Spinal cord (tissue), 9 donors: ENCODE measurements at regions not wholly inside any gene's neighbourhood (a gene's known extent, or its start where the extent isn't known, plus 50 kb on each side); places are given as distances from the start of the nearest gene placed in this dataset.
"Not testable (repeated sequence)": the region's sequence is repeated elsewhere in the genome, so short reads cannot be mapped to it uniquely, and the experiment has no call there.

Experiments
- DNase-seq, 6 donors: peaks; one replicate each; pipeline versions ENCODE4 v3.0.0 to v3.0.0-alpha.2; 2013 to 2015; ENCODE audit warnings: low spot score in 6 of 6, low read depth in 4 of 6
- H3K27ac ChIP-seq: one replicate; pipeline ENCODE4 v1.5.1; 2013; ENCODE audit warnings: low read depth, low read length, control low read depth
- H3K27me3 ChIP-seq: one replicate; pipeline ENCODE4 v1.6.1; 2013; ENCODE audit warnings: low read length; ENCODE audit not compliant: control insufficient read depth, insufficient read depth
- H3K36me3 ChIP-seq: one replicate; pipeline ENCODE4 v1.6.1; 2013; ENCODE audit warnings: low read length; ENCODE audit not compliant: control insufficient read depth, insufficient read depth
- H3K4me1 ChIP-seq: one replicate; pipeline ENCODE4 v1.6.1; 2013; ENCODE audit warnings: low read length; ENCODE audit not compliant: control insufficient read depth, insufficient read depth
- H3K4me3 ChIP-seq: one replicate; pipeline ENCODE4 v1.5.1; 2013; ENCODE audit warnings: low read depth, low read length, control low read depth
- H3K9me3 ChIP-seq: one replicate; pipeline ENCODE4 v1.6.1; 2013; ENCODE audit warnings: low read length; ENCODE audit not compliant: control insufficient read depth, insufficient read depth
- WGBS: methylation state at CpG from one replicate; pipeline ENCODE4 v1.1.5; 2013; ENCODE audit warnings: missing lambda C conversion rate; ENCODE audit not compliant: insufficient coverage; 5-methylcytosine and 5-hydroxymethylcytosine counted together
- donor health status: healthy.

DNA sequence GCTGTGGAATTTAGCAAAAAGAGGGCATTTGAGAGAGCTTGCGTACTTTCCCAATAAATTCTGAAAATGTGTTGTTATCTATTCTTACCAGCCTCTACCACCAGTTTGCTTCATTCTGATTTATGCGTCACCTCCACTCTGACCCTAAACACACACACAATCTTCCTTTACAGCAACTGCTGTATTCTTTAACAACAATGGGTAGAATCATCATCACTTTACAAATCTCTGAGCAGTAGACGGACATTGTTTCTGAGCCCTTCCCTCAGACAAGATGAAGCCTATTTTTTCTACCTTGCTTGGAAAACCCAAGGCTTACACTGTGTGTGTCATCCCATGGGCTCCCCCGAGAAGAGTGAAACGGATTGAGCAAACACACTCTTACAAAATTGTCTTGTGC, 83.1 kb upstream of the RASA1 start:
- H3K9me3 ChIP-seq = no peaks in the 10 kb centered on the region
- H3K27ac ChIP-seq = no peak overlapping the region
- H3K27me3 ChIP-seq = no peaks in the 10 kb centered on the region
- H3K36me3 ChIP-seq = no peaks in the 10 kb centered on the region
- WGBS = 46% methylated on average over 2 of the region's 5 CpGs
- H3K4me1 ChIP-seq = no peaks in the 10 kb centered on the region
- H3K4me3 ChIP-seq = no peak overlapping the region
- no peak for DNase-seq

DNA sequence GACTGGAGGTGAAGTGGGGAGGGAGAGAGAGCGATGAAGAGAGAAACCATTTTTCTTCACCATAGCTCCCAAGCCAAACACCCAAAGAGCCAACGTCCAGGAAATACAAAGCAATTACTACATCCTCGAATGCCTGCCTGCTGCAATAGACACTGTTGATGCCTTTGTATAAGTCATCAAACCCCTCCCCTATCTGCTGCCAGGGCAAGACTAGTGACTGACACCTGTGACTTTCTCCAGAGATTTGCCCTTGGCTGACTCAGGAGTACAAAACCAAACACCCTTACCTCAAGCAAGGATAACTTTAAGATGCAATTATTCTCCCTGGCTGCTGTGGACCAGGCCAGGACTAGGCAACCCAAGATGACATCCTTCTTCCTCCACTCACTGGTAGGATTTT, 81.8 kb upstream of the RASA1 start:
- Histone ChIP-seq H3K27ac (no peak overlapping the region), H3K36me3 (no peaks in the 10 kb centered on the region), H3K4me1 (no peaks in the 10 kb centered on the region), H3K4me3 (no peak overlapping the region), H3K27me3 (no peaks in the 10 kb centered on the region), H3K9me3 (no peaks in the 10 kb centered on the region)
- 35% methylated on average over 2 of the region's 3 CpGs for WGBS
- DNase-seq = no peak

DNA sequence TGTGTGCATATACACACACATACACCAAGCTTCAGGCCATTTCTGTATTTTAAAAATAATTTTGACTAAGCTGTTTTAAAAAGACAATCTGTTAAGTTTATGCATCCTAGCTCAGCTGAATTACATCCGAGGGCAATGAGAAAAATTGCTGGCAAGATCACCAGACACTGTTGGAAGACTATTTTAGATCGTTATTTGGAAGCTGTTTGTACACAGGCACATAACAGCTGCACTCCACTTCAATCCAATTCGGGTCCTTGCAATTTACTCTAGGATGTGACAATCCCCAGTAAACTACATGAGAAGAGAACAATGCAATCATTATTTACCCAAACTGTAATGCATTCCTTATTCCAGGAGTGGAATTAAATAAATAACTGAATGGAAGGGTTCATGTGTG, 79.3 kb upstream of the RASA1 start:
- no peaks in the 10 kb centered on the region for H3K36me3 ChIP-seq
- no peaks in the 10 kb centered on the region for H3K9me3 ChIP-seq
- no peaks in the 10 kb centered on the region for H3K4me1 ChIP-seq
- WGBS = no CpG with 5 or more reads among the region's 3 CpGs
- peak in 3 of 6 donors; percentile 7 to 75 (median 53) for DNase-seq
- H3K27ac ChIP-seq = no peak overlapping the region
- H3K4me3 ChIP-seq = no peak overlapping the region
- H3K27me3 ChIP-seq = no peaks in the 10 kb centered on the region

DNA sequence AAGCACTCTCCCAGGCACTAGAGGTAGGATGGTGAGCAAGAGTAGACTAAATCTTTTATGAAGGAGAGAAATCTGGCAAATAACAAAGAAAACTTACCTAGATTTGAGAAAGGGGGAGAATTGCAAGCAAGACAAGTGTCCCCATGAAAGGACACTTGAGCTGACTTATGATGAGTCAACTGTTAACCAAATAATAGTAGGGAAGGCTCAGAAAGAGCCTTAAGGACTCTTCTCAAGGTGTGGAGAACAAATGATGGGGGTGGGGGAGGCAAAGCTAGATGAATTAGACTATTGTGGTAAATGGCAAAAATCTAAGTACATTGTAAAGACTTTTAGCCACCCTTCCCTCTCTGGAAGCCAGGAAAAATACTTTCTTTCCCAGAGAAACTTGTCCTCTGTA, 77.6 kb upstream of the RASA1 start:
- H3K4me1 ChIP-seq = no peaks in the 10 kb centered on the region
- no peak for DNase-seq

DNA sequence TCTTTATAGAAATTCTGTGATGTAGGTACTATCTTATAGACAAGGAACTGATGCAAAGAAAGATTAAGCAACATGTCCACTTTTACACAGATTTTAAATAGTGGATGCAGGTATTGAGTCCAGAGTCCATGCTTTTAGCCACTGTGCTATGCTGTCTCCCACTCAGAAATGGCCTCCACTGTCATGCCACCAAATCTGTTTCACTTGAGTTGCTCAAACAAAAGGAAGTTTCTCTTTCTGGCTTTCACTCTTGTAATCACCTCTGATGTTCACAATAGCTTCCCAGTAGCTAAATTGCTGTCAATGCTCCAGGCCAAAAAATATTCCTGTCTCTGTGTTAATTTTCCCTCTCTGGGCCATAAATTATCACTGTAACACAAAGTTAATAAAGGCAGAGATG, 77.0 kb upstream of the RASA1 start:
- Histone ChIP-seq H3K9me3 (no peaks in the 10 kb centered on the region), H3K4me1 (no peaks in the 10 kb centered on the region)

More for the DNA sequence above, 77.6 kb upstream of the RASA1 start:
- H3K36me3 ChIP-seq = no peaks in the 10 kb centered on the region
- H3K27ac ChIP-seq = no peak overlapping the region
- no peaks in the 10 kb centered on the region for H3K9me3 ChIP-seq
- no peak overlapping the region for H3K4me3 ChIP-seq
- no peaks in the 10 kb centered on the region for H3K27me3 ChIP-seq

DNA sequence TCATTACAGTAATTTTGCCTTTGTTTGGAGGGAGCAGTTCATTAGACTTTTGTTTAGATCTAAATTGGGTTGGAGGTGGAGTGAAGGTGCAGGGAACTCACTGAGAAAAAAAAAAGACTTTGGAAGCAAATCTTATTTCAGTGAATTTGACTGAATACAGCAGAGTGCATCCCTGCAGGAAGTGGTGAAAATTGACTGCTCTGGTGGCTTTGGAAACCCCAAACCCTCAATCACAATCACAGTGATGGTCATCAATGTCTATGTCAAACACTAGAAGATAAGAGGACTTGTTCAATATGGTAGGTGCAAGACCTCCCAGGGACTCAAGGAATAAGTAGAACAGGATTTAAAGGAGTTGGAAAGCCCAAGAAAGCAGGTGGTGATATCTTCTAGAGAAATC, 76.0 kb upstream of the RASA1 start:
- no peak overlapping the region for H3K4me3 ChIP-seq
- H3K9me3 ChIP-seq = no peaks in the 10 kb centered on the region
- H3K36me3 ChIP-seq = no peaks in the 10 kb centered on the region
- no peaks in the 10 kb centered on the region for H3K27me3 ChIP-seq
- no peak overlapping the region for H3K27ac ChIP-seq
- H3K4me1 ChIP-seq = no peaks in the 10 kb centered on the region
- DNase-seq = no peak

More for the DNA sequence above, 77.0 kb upstream of the RASA1 start:
- peak in 1 of 6 donors; percentile 23 for DNase-seq
- no peak overlapping the region for H3K27ac ChIP-seq
- no peak overlapping the region for H3K4me3 ChIP-seq
- H3K27me3 ChIP-seq = no peaks in the 10 kb centered on the region
- H3K36me3 ChIP-seq = no peaks in the 10 kb centered on the region

DNA sequence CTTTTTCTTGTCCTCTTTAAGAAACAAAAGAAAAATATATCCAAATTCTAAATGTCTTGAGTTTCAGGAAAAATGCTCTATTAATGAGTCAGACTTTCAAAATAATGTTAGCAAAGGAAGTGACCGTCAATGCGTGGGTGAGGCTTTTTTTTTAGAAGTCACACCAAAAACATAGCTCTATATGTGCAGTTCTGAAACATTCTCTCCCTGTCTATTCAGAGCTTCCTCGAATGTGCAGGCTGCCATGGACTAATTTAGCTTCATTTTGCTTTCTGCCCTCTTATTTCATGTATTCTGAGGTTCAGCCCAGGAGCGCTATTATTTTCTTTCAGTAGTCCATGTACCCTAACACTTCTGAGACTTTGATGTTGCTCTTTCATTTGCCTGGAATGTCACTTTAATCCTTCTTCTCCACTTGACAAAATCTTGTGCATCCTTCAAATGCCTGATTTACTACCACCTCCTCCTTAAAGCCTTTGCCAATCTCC, 72.5 kb upstream of the RASA1 start:
- no peak for DNase-seq
- Histone ChIP-seq H3K9me3 (no peaks in the 10 kb centered on the region), H3K36me3 (no peaks in the 10 kb centered on the region), H3K27ac (no peak overlapping the region), H3K27me3 (no peaks in the 10 kb centered on the region), H3K4me3 (no peak overlapping the region), H3K4me1 (no peaks in the 10 kb centered on the region)
- 80% methylated on average over 4 of the region's 4 CpGs for WGBS

DNA sequence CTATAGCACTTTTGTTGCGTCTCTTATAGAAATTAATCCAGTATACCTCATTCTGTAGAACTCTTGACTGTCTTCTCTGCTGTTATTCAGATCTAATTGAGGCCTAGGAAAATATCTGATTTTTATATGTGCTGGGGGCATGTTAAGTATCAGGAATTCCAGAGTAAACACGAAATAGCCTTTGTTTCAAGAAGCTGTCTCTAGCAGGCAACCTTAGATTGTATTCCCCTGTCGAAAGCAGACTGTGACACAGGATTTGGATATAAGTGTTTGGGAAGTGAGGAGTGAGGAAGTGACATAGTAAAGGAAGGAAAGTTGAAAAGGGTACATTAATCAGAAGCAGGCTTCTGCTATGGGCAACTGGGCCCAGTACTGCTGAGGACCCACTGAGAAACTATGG, 72.1 kb upstream of the RASA1 start:
- H3K36me3 ChIP-seq = no peaks in the 10 kb centered on the region
- 73% methylated on average over 1 of the region's 3 CpGs for WGBS
- DNase-seq = no peak
- no peak overlapping the region for H3K27ac ChIP-seq
- no peaks in the 10 kb centered on the region for H3K9me3 ChIP-seq
- H3K4me3 ChIP-seq = no peak overlapping the region
- no peaks in the 10 kb centered on the region for H3K4me1 ChIP-seq
- no peaks in the 10 kb centered on the region for H3K27me3 ChIP-seq

DNA sequence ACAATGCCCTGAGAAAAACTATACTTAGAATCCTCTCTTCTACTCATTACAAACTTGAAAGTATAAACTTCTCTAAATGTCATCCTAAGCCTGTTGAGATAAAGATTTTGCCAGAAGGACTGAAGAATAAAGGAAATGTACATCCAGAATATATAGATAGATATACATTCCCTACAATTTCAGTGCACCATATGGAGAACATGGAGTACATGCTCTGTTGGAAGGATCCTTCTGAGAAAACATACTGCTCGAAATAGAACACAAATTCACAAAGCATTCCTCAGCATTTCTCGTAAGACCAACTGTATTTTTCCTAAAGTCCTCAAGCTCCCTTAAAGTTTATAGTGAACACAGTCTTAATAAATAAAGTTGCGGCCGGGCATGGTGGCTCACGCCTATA, 69.7 kb upstream of the RASA1 start:
- Histone ChIP-seq H3K27me3 (no peaks in the 10 kb centered on the region), H3K4me1 (no peaks in the 10 kb centered on the region), H3K27ac (no peak overlapping the region), H3K4me3 (no peak overlapping the region), H3K36me3 (no peaks in the 10 kb centered on the region), H3K9me3 (no peaks in the 10 kb centered on the region)
- no CpG with 5 or more reads among the region's 5 CpGs for WGBS
- DNase-seq = peak in 1 of 6 donors; percentile 60

DNA sequence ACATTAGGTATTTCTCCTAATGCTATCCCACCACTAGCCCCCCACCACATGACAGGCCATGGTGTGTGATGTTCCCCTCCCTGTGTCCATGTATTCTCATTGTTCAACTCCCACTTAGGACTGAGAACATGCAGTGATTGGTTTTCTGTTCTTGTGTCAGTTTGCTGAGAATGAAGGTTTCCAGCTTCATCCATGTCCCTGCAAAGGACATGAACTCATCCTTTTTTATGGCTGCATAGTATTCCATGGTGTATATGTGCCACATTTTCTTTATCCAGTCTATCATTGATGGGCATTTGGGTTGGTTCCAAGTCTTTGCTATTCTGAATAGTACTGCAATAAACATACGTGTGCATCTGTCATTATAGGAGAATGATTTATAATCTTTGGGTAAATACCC, 68.4 kb upstream of the RASA1 start:
- H3K4me1 ChIP-seq, H3K36me3 ChIP-seq, DNase-seq, H3K9me3 ChIP-seq, H3K4me3 ChIP-seq, H3K27ac ChIP-seq, H3K27me3 ChIP-seq: not testable (repeated sequence)
- no CpG with 5 or more reads among the region's 1 CpG for WGBS
